SK-N-MC (cell line): ENCODE measurements at regions not wholly inside any gene's neighbourhood (a gene's known extent, or its start where the extent isn't known, plus 50 kb on each side); places are given as distances from the start of the nearest gene placed in this dataset.

Source experiments
- EZH2 ChIP-seq: fragments of 200-600 bp; sonication (generic); IDR thresholded peaks from one replicate; pipeline ENCODE4 v1.6.1; 2017; ENCODE audit warnings: antibody characterized with exemption
- POLR2AphosphoS5 ChIP-seq: IDR thresholded peaks from 2 replicates; pipeline ENCODE4 v1.6.1; 2012; ENCODE audit warnings: mild to moderate bottlenecking, low read depth, low read length, borderline replicate concordance

GRCh38 chr6:11835065-11835464, 56.5 kb upstream of the ADTRP start:
- no peak for TF ChIP-seq POLR2AphosphoS5
- no peak for TF ChIP-seq EZH2
